Nephron progenitor cell (in vitro differentiated cells): ENCODE measurements at regions not wholly inside any gene's neighbourhood (a gene's known extent, or its start where the extent isn't known, plus 50 kb on each side); places are given as distances from the start of the nearest gene placed in this dataset.

Experiments
- DNase-seq: peaks from one replicate; pipeline ENCODE4 v3.0.0; 2021
- H3K27ac Mint-ChIP-seq: 2 replicates; pipeline ENCODE4 v1.8.0; 2021; ENCODE audit warnings: mild to moderate bottlenecking, moderate library complexity, mixed read lengths
- H3K27me3 Mint-ChIP-seq: 2 replicates; pipeline ENCODE4 v1.8.0; 2021; ENCODE audit warnings: mild to moderate bottlenecking, low read depth, mixed read lengths; ENCODE audit not compliant: poor library complexity
- H3K36me3 Mint-ChIP-seq: 2 replicates; pipeline ENCODE4 v1.8.0; 2021; ENCODE audit warnings: low read depth, mixed read lengths
- H3K4me1 Mint-ChIP-seq: 2 replicates; pipeline ENCODE4 v1.8.0; 2021; ENCODE audit warnings: mixed read lengths
- H3K4me3 Mint-ChIP-seq: 2 replicates; pipeline ENCODE4 v1.8.0; 2021; ENCODE audit warnings: mild to moderate bottlenecking, moderate library complexity, mixed read lengths
- H3K9me3 Mint-ChIP-seq: 2 replicates; pipeline ENCODE4 v1.8.0; 2021; ENCODE audit warnings: mild to moderate bottlenecking, moderate library complexity, mixed read lengths
- TF ChIP-seq, protein P1 (sequence below): fragments of 200-600 bp; sonication (generic); IDR thresholded peaks from 2 replicates; pipeline ENCODE4 v1.5.0; 2021; ENCODE audit warnings: antibody characterized with exemption

DNA sequence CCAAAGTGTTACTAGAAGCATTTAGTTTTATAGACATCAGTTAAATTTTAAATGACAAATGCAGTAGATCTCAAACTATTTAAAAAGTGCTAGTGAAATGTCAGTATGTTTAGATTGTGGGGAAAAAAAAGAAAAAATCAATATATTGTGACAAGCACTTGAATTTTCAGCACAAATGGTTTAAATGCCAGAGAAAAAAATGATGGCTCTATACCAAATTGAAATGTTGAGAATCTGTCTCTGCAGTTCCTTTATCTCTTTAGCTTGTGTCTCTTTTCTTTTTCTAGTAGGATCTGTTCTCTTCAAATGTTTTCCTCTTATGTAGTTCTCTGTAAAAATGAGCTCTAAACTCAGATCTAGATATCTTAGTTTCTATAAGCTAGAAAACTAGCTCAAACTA lies 682.6 kb upstream of the GCFC2 start:
- H3K4me3 Mint-ChIP-seq, result no peak overlapping the region
- peaks cover 2% of the 10 kb centered on the region for H3K27me3 Mint-ChIP-seq
- peaks cover 6% of the 10 kb centered on the region for H3K4me1 Mint-ChIP-seq
- no peaks in the 10 kb centered on the region for H3K36me3 Mint-ChIP-seq
- no peak overlapping the region for H3K27ac Mint-ChIP-seq
- no peaks in the 10 kb centered on the region for H3K9me3 Mint-ChIP-seq
- no peak for DNase-seq
- TF ChIP-seq, protein P1, sequence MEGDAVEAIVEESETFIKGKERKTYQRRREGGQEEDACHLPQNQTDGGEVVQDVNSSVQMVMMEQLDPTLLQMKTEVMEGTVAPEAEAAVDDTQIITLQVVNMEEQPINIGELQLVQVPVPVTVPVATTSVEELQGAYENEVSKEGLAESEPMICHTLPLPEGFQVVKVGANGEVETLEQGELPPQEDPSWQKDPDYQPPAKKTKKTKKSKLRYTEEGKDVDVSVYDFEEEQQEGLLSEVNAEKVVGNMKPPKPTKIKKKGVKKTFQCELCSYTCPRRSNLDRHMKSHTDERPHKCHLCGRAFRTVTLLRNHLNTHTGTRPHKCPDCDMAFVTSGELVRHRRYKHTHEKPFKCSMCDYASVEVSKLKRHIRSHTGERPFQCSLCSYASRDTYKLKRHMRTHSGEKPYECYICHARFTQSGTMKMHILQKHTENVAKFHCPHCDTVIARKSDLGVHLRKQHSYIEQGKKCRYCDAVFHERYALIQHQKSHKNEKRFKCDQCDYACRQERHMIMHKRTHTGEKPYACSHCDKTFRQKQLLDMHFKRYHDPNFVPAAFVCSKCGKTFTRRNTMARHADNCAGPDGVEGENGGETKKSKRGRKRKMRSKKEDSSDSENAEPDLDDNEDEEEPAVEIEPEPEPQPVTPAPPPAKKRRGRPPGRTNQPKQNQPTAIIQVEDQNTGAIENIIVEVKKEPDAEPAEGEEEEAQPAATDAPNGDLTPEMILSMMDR, result no peak

DNA sequence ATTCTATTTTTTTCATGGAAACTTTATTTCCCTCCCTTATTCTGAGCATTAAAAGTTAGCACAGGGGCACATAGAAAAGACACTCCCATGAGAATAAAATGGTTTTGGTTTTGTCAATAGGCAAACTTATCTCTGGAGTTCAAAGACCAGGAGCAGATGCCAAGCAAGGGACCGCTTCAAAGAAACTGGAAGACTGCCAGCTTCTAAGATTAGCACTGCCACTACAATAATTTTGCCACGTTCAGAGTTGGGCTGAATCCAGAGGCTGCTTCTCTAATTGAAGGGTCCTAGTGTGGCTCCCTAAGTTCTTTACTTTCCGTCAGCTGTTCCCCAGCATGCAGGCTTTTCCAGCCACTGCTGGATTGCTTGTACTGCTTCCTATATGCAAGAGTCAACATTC lies 681.0 kb upstream of the GCFC2 start:
- Mint-ChIP-seq H3K27me3 (no peaks in the 10 kb centered on the region), H3K36me3 (no peaks in the 10 kb centered on the region), H3K27ac (no peak overlapping the region), H3K4me1 (no peaks in the 10 kb centered on the region), H3K4me3 (no peak overlapping the region), H3K9me3 (no peaks in the 10 kb centered on the region)
- DNase-seq, result no peak
- TF ChIP-seq, protein P1, result no peak

DNA sequence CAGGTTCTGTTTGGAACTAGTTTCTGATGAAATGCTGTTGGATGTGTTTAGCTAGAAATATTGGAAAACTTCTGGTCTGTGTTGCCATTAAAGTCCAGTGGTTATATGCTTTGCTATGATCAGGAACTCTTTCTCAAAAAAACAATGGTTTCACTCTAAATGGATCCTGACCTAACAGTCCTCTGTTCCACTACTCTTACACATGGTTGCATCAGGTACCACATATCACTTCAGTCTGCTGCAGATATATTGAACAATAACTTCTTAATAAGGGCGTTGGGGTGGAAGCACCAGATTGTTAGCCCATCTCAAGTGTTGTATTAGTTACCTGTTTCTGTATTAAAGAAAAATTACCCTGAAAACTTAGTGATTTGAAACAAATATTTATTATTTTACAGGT lies 676.6 kb upstream of the GCFC2 start:
- Mint-ChIP-seq H3K9me3 (no peaks in the 10 kb centered on the region), H3K27ac (no peak overlapping the region), H3K36me3 (no peaks in the 10 kb centered on the region), H3K4me1 (no peaks in the 10 kb centered on the region), H3K4me3 (no peak overlapping the region), H3K27me3 (no peaks in the 10 kb centered on the region)
- TF ChIP-seq, protein P1, result no peak
- DNase-seq, result no peak

DNA sequence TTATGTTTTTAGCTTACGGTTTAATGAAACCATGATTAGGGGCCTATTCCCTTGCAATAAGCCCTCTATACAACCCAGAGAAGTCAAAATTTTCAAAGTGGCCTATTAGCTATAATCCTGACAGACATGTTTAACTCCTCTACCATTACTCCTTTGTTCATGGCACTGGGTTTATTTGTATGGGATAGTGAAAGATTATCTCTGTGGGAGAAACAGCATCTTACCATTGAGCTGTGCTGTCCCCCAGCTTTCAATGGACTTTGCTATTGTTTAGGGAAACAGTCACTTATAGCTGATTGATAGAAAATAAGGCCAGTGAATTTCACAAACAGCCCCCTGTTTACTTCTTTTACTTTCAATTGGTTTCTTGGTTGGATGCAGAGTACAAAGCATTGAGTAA lies 675.2 kb upstream of the GCFC2 start:
- no peak overlapping the region for H3K4me3 Mint-ChIP-seq
- H3K4me1 Mint-ChIP-seq, result no peaks in the 10 kb centered on the region
- TF ChIP-seq, protein P1, result no peak
- no peaks in the 10 kb centered on the region for H3K36me3 Mint-ChIP-seq
- H3K9me3 Mint-ChIP-seq, result no peaks in the 10 kb centered on the region
- H3K27me3 Mint-ChIP-seq, result no peaks in the 10 kb centered on the region
- no peak for DNase-seq
- no peak overlapping the region for H3K27ac Mint-ChIP-seq

DNA sequence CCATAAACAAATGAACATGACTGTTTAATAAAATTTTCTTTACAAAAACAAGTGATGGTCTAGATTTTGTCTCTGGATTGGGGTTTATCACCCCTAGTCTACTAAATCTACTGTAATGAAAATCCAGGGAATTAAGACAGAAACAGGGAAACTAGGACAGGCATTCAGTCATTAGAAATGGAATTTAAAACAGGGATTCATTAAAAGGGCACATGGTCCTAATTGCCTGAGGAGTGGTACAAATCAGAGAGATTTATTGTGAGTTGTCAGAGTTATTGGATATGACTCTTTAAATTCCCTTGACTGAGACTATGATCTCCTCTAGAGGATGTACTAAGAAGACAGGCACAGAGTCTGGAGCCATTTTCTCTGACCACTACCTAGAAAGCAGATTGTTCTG lies 670.9 kb upstream of the GCFC2 start:
- no peak overlapping the region for H3K4me3 Mint-ChIP-seq
- H3K9me3 Mint-ChIP-seq, result no peaks in the 10 kb centered on the region
- no peak for DNase-seq
- TF ChIP-seq, protein P1, result no peak
- H3K4me1 Mint-ChIP-seq, result no peaks in the 10 kb centered on the region
- H3K27me3 Mint-ChIP-seq, result peaks cover 3% of the 10 kb centered on the region
- no peaks in the 10 kb centered on the region for H3K36me3 Mint-ChIP-seq
- no peak overlapping the region for H3K27ac Mint-ChIP-seq

DNA sequence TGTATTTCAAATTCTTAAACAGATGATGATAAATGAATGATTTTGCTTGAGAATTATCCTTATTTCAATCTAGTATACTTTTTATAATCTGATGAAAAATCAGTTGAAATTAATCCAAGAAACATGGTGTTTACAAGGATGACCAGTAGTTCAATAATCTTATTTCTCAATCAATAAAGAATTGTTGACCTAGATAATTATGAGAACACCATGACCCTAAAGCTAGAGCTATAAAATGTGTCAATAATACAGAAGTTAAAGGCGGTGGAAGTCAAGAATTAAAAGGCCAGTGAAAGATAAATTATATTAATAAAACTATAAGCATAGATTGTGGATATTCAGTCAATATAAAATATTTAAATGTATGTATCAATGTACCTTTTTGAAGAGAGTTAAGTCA lies 667.4 kb upstream of the GCFC2 start:
- Mint-ChIP-seq H3K36me3 (no peaks in the 10 kb centered on the region), H3K4me3 (no peak overlapping the region), H3K4me1 (no peaks in the 10 kb centered on the region), H3K9me3 (no peaks in the 10 kb centered on the region), H3K27ac (no peak overlapping the region), H3K27me3 (peaks cover 3% of the 10 kb centered on the region)
- DNase-seq, result no peak
- TF ChIP-seq, protein P1, result no peak
